Esophagus (tissue), 2 donors: ENCODE measurements at regions not wholly inside any gene's neighbourhood (a gene's known extent, or its start where the extent isn't known, plus 50 kb on each side); places are given as distances from the start of the nearest gene placed in this dataset.
"Not testable (repeated sequence)": the region's sequence is repeated elsewhere in the genome, so short reads cannot be mapped to it uniquely, and the experiment has no call there.

Experiments used
- H3K27ac ChIP-seq, 2 donors: one replicate each; pipeline ENCODE4 v1.5.1; 2013; ENCODE audit warnings: low read depth in 2 of 2, mild to moderate bottlenecking in 2 of 2, inconsistent platforms in 1 of 2, low read length in 1 of 2, moderate library complexity in 1 of 2
- H3K27me3 ChIP-seq, 2 donors: one replicate each; pipeline ENCODE4 v1.6.1; 2013; ENCODE audit warnings: low read length in 2 of 2, control low read depth in 1 of 2, mild to moderate bottlenecking in 1 of 2; ENCODE audit not compliant: insufficient read depth in 2 of 2, control insufficient read depth in 1 of 2
- H3K36me3 ChIP-seq, 2 donors: one replicate each; pipeline ENCODE4 v1.6.1; 2013; ENCODE audit warnings: low read length in 1 of 2; ENCODE audit not compliant: control insufficient read depth in 2 of 2, insufficient read depth in 2 of 2
- H3K4me1 ChIP-seq, 2 donors: one replicate each; pipeline ENCODE4 v1.6.1; 2013; ENCODE audit warnings: low read length in 1 of 2; ENCODE audit not compliant: control insufficient read depth in 2 of 2, insufficient read depth in 2 of 2
- H3K4me3 ChIP-seq, 2 donors: one replicate each; pipeline ENCODE4 v1.5.1; 2013; ENCODE audit warnings: low read length in 2 of 2, mild to moderate bottlenecking in 2 of 2, low read depth in 1 of 2, moderate library complexity in 1 of 2
- H3K9me3 ChIP-seq, 2 donors: one replicate each; pipeline ENCODE4 v1.6.1; 2013; ENCODE audit warnings: mild to moderate bottlenecking in 2 of 2, low read depth in 1 of 2, low read length in 1 of 2, moderate library complexity in 1 of 2; ENCODE audit not compliant: control insufficient read depth in 2 of 2, insufficient read depth in 1 of 2
- WGBS, 2 donors: extraction: QIAGEN DNeasy Blood & Tissue Kit; methylation state at CpG; one replicate each; pipeline ENCODE4 v1.1.7; 2013; 5-methylcytosine and 5-hydroxymethylcytosine counted together
- donor health status: healthy with polysubstance abuse.
- donor health status: Bipolar disorder and iron deficiency.

GRCh38 chr10:70986623-70986950 is 98.2 kb upstream of the PCBD1 start:
- Histone ChIP-seq H3K4me3 (no peak overlapping the region), H3K9me3 (no peaks in the 10 kb centered on the region), H3K36me3 (no peaks in the 10 kb centered on the region), H3K27ac (no peak overlapping the region), H3K4me1 (peaks cover 0 to 4% of the 10 kb centered on the region in 2 donors), H3K27me3 (no peaks in the 10 kb centered on the region)
- 92 to 95% methylated on average over 7 of the region's 7 CpGs for WGBS, 2 donors

GRCh38 chr10:70987396-70988130 is 99.2 kb upstream of the PCBD1 start:
- Histone ChIP-seq H3K4me1 (peaks cover 2 to 4% of the 10 kb centered on the region in 2 donors), H3K27me3 (no peaks in the 10 kb centered on the region), H3K27ac (no peak overlapping the region), H3K36me3 (no peaks in the 10 kb centered on the region), H3K9me3 (no peaks in the 10 kb centered on the region), H3K4me3 (no peak overlapping the region)
- WGBS, 2 donors: 85 to 90% methylated on average over 16 of the region's 16 CpGs

GRCh38 chr10:70990156-70990555 is 101.8 kb upstream of the PCBD1 start:
- H3K27ac ChIP-seq, H3K27me3 ChIP-seq, H3K4me3 ChIP-seq, H3K9me3 ChIP-seq, H3K36me3 ChIP-seq, H3K4me1 ChIP-seq: not testable (repeated sequence)
- WGBS, 2 donors: 77 to 87% methylated on average over 8 of the region's 8 CpGs

GRCh38 chr10:70990681-70991080 is 102.3 kb upstream of the PCBD1 start:
- 85% methylated on average over 5 to 6 of the region's 6 CpGs for WGBS, 2 donors
- H3K4me3 ChIP-seq: no peak overlapping the region
- no peaks in the 10 kb centered on the region for H3K36me3 ChIP-seq
- H3K9me3 ChIP-seq: no peaks in the 10 kb centered on the region
- no peak overlapping the region for H3K27ac ChIP-seq
- peaks cover 2 to 3% of the 10 kb centered on the region in 2 donors for H3K4me1 ChIP-seq
- no peaks in the 10 kb centered on the region for H3K27me3 ChIP-seq

GRCh38 chr10:70991140-70992124 is 103.1 kb upstream of the PCBD1 start:
- Histone ChIP-seq H3K27ac (no peak overlapping the region), H3K9me3 (no peaks in the 10 kb centered on the region), H3K4me1 (peaks cover 0 to 2% of the 10 kb centered on the region in 2 donors), H3K27me3 (no peaks in the 10 kb centered on the region), H3K36me3 (no peaks in the 10 kb centered on the region), H3K4me3 (no peak overlapping the region)
- WGBS, 2 donors: 83 to 84% methylated on average over 14 of the region's 14 CpGs

GRCh38 chr10:70992436-70992835 is 104.1 kb upstream of the PCBD1 start:
- Histone ChIP-seq H3K27me3 (no peaks in the 10 kb centered on the region), H3K36me3 (no peaks in the 10 kb centered on the region), H3K9me3 (peaks cover 0 to 2% of the 10 kb centered on the region in 2 donors), H3K4me1 (peaks cover 0 to 2% of the 10 kb centered on the region in 2 donors), H3K4me3 (no peak overlapping the region), H3K27ac (no peak overlapping the region)
- WGBS, 2 donors: 74 to 78% methylated on average over 8 of the region's 8 CpGs

GRCh38 chr10:70993051-70993450 is 104.7 kb upstream of the PCBD1 start:
- peaks cover 1 to 2% of the 10 kb centered on the region in 2 donors for H3K4me1 ChIP-seq
- no peaks in the 10 kb centered on the region for H3K36me3 ChIP-seq
- H3K27ac ChIP-seq: no peak overlapping the region
- peaks cover 0 to 2% of the 10 kb centered on the region in 2 donors for H3K9me3 ChIP-seq
- no peaks in the 10 kb centered on the region for H3K27me3 ChIP-seq
- 88% methylated on average over 4 of the region's 4 CpGs for WGBS, 2 donors
- H3K4me3 ChIP-seq: no peak overlapping the region

- peaks cover 0 to 2% of the 10 kb centered on the region in 2 donors for H3K9me3 ChIP-seq
- peaks cover 2 to 5% of the 10 kb centered on the region in 2 donors for H3K4me1 ChIP-seq
- no peaks in the 10 kb centered on the region for H3K27me3 ChIP-seq
- no peak overlapping the region for H3K27ac ChIP-seq
- no peaks in the 10 kb centered on the region for H3K36me3 ChIP-seq
- H3K4me3 ChIP-seq: no peak overlapping the region
Observed at GRCh38 chr10:70996549-70996948, 108.2 kb upstream of the PCBD1 start.

- peaks cover 0 to 2% of the 10 kb centered on the region in 2 donors for H3K9me3 ChIP-seq
- no peak overlapping the region for H3K4me3 ChIP-seq
- no peaks in the 10 kb centered on the region for H3K36me3 ChIP-seq
- WGBS, 2 donors: 49 to 51% methylated on average over 3 of the region's 3 CpGs
- no peaks in the 10 kb centered on the region for H3K27me3 ChIP-seq
- peaks cover 2 to 5% of the 10 kb centered on the region in 2 donors for H3K4me1 ChIP-seq
- H3K27ac ChIP-seq: no peak overlapping the region
Observed at GRCh38 chr10:70997236-70997635, 108.9 kb upstream of the PCBD1 start.
